Activated gamma-delta T cell (primary cell): ENCODE measurements at regions not wholly inside any gene's neighbourhood (a gene's known extent, or its start where the extent isn't known, plus 50 kb on each side); places are given as distances from the start of the nearest gene placed in this dataset.
"Not testable (repeated sequence)": the region's sequence is repeated elsewhere in the genome, so short reads cannot be mapped to it uniquely, and the experiment has no call there.

Experiments
- DNase-seq: peaks from one replicate; lab custom pipeline; 2025; lab: John Stamatoyannopoulos, UW

GRCh38 chr1:67584938-67585337 is 100.1 kb upstream of the GADD45A start:
- DNase-seq, result no peak

GRCh38 chr1:67586596-67586995 is 98.4 kb upstream of the GADD45A start:
- DNase-seq, result no peak

- no peak for DNase-seq
These were observed 96.7 kb upstream of the GADD45A start for GRCh38 chr1:67588178-67588855.

DNA sequence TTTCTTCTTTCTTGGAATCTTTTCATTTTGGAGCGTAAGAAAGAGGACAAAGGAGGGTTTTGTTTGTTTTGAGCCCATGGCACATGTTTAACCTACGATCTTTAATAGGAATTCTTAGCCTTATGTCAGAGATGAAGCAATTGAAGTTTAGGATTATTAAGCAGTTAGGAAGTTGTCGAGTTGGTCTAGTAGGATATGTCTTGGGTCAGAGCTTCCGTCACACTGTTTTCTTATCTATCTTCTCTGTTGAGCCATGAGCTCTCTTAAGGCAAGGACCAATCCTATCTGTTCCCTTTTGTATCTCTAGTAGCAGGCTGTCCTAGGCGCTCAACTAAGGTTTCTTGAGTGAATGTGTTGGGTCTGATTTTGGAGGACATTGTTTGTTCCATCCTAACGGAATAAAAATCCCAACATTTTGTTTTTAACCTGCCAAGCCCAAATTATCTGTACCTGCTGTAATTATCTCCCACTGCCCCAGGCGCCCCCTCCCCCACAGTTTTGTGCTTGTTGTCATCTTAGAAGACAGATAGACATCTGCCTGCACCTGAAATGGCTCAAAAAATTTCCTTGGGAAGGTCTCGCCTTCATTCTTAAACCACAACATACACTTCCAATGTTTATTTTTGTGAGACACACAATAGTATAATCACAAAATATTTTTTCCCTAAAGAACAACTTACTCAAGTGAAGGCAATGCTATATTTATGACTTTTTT is 95.3 kb upstream of the GADD45A start:
- DNase-seq, result no peak

DNA sequence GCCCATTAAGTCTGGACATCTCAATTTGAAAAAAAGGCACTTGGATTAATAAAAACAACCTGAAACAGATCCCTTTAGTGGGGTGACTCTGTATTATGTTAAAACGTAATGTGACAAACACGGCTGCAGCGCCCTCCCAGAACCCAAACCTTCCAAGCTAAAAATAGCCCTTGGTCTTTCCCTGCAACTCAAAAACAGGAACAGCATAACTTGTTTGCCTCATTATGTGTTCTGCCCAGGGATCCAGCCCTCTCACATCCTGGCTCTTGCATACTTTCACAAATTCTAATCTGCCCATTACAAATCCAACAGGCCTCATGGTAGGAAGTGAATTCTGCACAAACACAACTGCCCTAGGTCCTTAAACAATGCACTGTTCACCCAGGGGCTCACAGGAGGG is 94.7 kb upstream of the GADD45A start:
- DNase-seq, result no peak

GRCh38 chr1:67594764-67595163 is 90.2 kb upstream of the GADD45A start:
- DNase-seq, result no peak

DNA sequence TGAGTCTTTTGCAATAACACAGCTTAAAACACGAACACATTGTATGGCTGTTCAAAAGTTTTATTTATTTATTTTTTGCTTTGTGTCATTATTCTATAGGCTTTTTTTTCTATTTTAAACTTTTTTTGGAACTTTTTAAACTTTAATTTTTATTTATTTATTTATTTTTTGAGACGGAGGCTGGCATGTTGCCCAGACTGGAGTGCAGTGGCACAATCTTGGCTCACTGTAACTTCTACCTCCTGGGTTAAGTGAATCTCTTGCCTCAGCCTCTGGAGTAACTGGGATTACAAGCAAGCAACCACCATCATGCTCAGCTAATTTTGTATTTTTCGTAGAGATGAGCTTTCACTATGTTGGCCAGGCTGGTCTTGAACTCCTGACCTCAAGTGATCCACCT is 88.3 kb upstream of the GADD45A start:
- DNase-seq, result no peak

DNA sequence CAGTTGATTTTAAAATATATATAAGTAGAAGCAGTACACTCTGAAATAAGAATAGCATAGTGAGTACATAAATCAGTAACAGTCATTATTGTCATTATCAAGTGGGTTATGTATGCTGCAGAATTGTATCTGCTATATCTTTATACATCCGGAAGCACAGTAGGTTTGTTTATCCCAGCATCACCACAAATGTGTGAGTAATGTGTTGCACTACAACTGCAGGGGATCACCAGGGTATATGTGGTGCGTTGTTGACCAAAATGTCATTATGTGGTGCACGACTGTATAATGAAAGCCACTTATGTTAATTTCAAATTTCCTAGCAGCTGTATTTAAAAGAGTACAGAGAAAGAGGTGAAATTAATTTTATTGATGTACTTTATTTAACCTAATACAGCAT is 87.7 kb upstream of the GADD45A start:
- no peak for DNase-seq

DNA sequence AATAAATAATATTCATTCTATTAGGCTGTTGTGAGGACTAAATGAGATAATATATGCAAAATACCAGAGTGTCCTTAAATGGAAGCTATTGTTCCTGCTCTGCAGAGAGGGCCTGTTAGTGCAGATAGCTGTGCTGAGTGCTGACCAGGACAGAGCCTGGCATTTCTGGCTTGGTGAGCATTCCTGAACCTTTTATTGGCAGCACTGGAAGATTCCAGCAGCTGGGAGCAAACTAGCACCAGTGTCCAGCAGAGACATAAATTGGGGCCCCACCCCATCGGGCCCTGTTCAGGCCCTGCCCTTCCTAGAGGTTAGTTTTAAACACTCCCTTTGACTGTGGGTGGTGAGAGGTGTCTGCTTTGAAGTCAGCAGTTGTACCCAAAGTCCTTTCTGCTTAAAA is 85.9 kb upstream of the GADD45A start:
- DNase-seq, result no peak

GRCh38 chr1:67601539-67601938 is 83.5 kb upstream of the GADD45A start:
- DNase-seq, result no peak

DNA sequence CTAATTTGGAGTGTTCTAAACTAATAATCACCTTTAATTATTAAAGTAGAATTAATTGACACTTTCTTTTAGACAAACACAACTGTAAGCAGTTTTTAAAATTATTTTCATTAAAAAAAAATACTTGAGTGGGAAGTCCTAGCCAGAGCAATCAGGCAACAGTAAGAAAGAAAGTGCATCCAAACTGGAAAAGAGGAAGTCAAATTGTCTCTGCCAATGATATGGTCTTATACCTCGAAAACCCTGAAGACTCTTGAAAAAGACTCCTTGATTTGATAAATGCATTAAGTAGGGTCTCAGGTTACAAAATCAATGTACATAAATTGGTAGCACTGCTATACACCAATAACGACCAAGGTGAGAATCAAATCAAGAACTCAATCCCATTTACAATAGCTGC is 83.0 kb upstream of the GADD45A start:
- no peak for DNase-seq

DNA sequence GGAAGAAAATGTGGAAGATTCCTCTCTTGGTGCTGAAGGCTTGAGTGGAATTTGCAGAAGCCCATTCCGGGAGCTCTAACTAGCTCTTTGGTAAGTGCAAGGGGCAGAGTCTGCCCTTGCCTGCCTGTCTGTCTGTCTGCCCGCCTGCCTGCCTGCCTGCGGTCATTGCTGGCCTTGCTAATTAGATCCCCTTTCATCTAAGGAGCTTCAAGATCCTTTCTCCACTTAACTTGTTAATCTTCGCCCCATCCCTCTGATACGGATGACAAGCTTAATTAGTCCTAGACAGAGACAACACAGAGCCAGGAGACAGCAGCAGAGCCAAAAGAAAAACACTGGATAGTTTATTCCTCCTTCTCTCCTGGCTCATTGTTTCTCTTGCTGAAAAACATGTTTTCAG is 80.2 kb upstream of the GADD45A start:
- DNase-seq, result no peak

GRCh38 chr1:67605209-67605780 is 79.7 kb upstream of the GADD45A start:
- DNase-seq, result no peak

- DNase-seq, result no peak
These were observed 77.7 kb upstream of the GADD45A start for GRCh38 chr1:67607286-67607685.

- DNase-seq, result no peak
These were observed 77.3 kb upstream of the GADD45A start for GRCh38 chr1:67607699-67608098.

DNA sequence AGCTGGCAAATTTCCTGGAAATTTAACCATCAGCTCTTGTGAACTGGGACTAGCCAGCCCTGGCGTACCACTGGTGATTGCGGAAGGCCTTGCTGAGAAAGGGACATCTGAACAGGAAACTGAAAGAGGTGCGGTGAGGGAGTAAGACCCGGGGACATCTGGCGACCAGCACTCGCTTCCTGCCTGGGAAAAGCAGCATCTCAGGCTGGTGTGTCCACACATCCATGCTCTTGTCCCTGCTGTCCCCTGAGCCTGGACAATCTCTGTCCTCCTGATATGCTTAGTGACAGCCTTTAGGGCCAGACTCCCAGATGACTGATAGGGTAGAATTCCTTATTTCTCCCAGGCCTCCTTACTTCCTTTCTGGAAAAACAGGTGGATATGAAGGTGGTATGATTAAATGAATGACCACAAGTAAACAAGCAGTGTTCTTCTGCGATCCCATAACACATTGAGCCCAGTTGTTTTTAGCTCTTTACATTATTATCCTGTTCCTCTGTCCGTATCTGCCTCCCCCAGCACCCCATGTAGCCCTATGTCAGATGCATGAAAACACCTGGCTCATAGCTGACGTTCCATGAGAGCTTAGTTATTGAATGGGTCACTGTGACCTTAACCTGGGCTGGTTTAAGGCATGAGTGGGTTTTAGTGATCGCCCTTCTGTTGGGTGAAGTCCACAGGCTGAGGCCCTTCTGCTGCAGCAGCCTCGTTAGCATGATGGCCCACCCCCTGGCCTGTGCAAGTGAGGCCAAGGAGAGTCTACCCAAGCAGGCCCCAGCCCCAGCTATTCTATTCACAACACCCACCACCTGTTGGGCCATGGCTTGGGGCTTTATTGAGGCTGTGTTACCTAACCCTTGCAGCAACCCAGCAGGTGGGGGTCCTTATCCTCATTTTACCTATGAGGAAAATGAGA is 76.1 kb upstream of the GADD45A start:
- DNase-seq, result no peak

DNA sequence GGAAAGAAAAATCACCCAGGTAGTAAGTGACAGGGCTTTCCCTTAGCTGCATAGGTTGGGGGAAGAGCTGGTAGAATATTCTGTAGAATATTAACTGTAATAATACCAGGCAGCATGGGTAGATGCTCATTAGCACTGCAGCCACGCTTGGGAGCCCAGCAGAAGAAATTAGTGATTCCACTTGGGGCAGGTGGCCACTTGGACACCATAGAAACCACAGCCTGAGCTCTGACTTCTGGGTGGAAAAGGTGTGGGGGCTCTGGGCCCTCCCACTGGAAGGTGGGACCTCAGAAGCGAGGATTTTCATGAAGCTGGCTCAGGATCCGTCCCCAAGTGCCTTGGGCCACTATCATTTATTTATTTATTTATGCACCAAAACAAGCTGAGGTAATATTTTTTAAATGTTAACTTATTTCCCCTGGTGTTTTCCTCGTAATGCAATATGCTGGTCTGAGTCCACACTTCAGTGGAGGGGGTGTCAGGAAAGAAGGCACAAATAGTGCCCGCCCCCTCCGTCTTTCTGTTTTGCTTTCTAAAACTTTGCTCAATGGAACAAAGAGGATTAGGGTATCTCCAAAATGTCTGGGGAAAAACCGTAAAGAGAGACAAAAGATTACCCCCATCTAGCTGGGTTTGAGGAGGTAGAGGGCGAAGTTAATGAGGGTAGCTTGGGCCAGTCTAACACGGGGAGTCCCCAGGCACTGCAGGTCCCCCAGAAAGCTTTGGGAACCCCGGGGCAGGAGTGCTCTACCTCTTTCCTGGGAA is 75.2 kb upstream of the GADD45A start:
- no peak for DNase-seq

- DNase-seq, result no peak
These were observed 74.6 kb upstream of the GADD45A start for GRCh38 chr1:67610450-67610849.

- DNase-seq, result no peak
These were observed 73.2 kb upstream of the GADD45A start for GRCh38 chr1:67611846-67612245.

GRCh38 chr1:67612788-67613241 is 72.2 kb upstream of the GADD45A start:
- no peak for DNase-seq

- DNase-seq, result not testable (repeated sequence)
These were observed 71.5 kb upstream of the GADD45A start for GRCh38 chr1:67613479-67613878.
